GM12864 (cell line): ENCODE measurements at regions not wholly inside any gene's neighbourhood (a gene's known extent, or its start where the extent isn't known, plus 50 kb on each side); places are given as distances from the start of the nearest gene placed in this dataset.
A peak's percentile ranks its signal among the peaks of the same experiment; 100 is the strongest.

ENCODE experiments used
- DNase-seq: peaks from one replicate; pipeline ENCODE4 v3.0.0-alpha.2; 2011; ENCODE audit warnings: low read depth
- H3K4me3 ChIP-seq: 2 replicates; pipeline ENCODE4 v1.5.1; 2011; ENCODE audit warnings: mild to moderate bottlenecking, low read depth, low read length, control low read depth
- CTCF ChIP-seq: IDR thresholded peaks from 2 replicates; pipeline ENCODE4 v1.5.1; 2011; ENCODE audit warnings: low read depth, mild to moderate bottlenecking, moderate library complexity, low read length, control low read depth, inconsistent platforms; ENCODE audit errors: missing control alignments

- no peak overlapping the region for H3K4me3 ChIP-seq
- TF ChIP-seq CTCF, result no peak
- no peak for DNase-seq
Measured at GRCh38 chr1:164058198-164058597, 500.8 kb upstream of the PBX1 start.

GRCh38 chr1:164061528-164061927 lies 497.5 kb upstream of the PBX1 start:
- no peak for TF ChIP-seq CTCF
- DNase-seq, result no peak
- H3K4me3 ChIP-seq, result no peak overlapping the region

GRCh38 chr1:164064501-164064900 lies 494.5 kb upstream of the PBX1 start:
- no peak for DNase-seq
- no peak for TF ChIP-seq CTCF
- no peak overlapping the region for H3K4me3 ChIP-seq

- no peak for TF ChIP-seq CTCF
- no peak overlapping the region for H3K4me3 ChIP-seq
- DNase-seq, result no peak
Measured at GRCh38 chr1:164071288-164071687, 487.7 kb upstream of the PBX1 start.

- no peak for TF ChIP-seq CTCF
- H3K4me3 ChIP-seq, result no peak overlapping the region
- DNase-seq, result no peak
Measured at GRCh38 chr1:164086832-164087231, 472.2 kb upstream of the PBX1 start.

GRCh38 chr1:164087906-164088453 lies 471.0 kb upstream of the PBX1 start:
- DNase-seq, result no peak
- H3K4me3 ChIP-seq, result no peak overlapping the region
- no peak for TF ChIP-seq CTCF

GRCh38 chr1:164092603-164093353 lies 466.2 kb upstream of the PBX1 start:
- DNase-seq, result no peak
- no peak overlapping the region for H3K4me3 ChIP-seq
- TF ChIP-seq CTCF, result peak; percentile 34
